HepG2 (cell line): ENCODE measurements at regions not wholly inside any gene's neighbourhood (a gene's known extent, or its start where the extent isn't known, plus 50 kb on each side); places are given as distances from the start of the nearest gene placed in this dataset.

Source experiments
- ARNT ChIP-seq: fragments of 450-650 bp; IDR thresholded peaks from 2 replicates; pipeline ENCODE4 v1.6.1; 2017
- ELF1 ChIP-seq: sonication (generic); formaldehyde crosslinking; IDR thresholded peaks from 2 replicates; pipeline ENCODE4 v1.4.0; 2020; ENCODE audit warnings: missing genetic modification reagents
- HNRNPK ChIP-seq: fragments of 200-400 bp; formaldehyde crosslinking; IDR thresholded peaks from 2 replicates; pipeline ENCODE4 v1.6.1; 2018; ENCODE audit warnings: low read length, low read depth, moderate library complexity, mild to moderate bottlenecking; ENCODE audit not compliant: poor library complexity, severe bottlenecking
- NFIC ChIP-seq: IDR thresholded peaks from 2 replicates; pipeline ENCODE4 v1.6.1; 2012; ENCODE audit warnings: mild to moderate bottlenecking, low read length, inconsistent platforms
- SIN3B ChIP-seq: fragments of 150-350 bp; IDR thresholded peaks from 2 replicates; pipeline ENCODE4 v1.6.1; 2014; ENCODE audit warnings: low read length
- SMYD3 ChIP-seq: sonication (generic); formaldehyde crosslinking; IDR thresholded peaks from 2 replicates; pipeline ENCODE4 v1.8.1; 2023; ENCODE audit warnings: mild to moderate bottlenecking, missing genetic modification reagents
- ZNF510 ChIP-seq: sonication (generic); formaldehyde crosslinking; IDR thresholded peaks from 2 replicates; pipeline ENCODE4 v1.4.0; 2020; ENCODE audit warnings: low read depth, mild to moderate bottlenecking, missing genetic modification reagents
- TF ChIP-seq, protein P1 (sequence below): sonication (generic); formaldehyde crosslinking; IDR thresholded peaks from 2 replicates; pipeline ENCODE4 v1.5.0; 2020; ENCODE audit warnings: mild to moderate bottlenecking, missing genetic modification reagents, moderate library complexity
- TF ChIP-seq, protein P2 (sequence below): sonication (generic); formaldehyde crosslinking; IDR thresholded peaks from 2 replicates; pipeline ENCODE4 v1.5.0; 2020; ENCODE audit warnings: missing genetic modification reagents

DNA sequence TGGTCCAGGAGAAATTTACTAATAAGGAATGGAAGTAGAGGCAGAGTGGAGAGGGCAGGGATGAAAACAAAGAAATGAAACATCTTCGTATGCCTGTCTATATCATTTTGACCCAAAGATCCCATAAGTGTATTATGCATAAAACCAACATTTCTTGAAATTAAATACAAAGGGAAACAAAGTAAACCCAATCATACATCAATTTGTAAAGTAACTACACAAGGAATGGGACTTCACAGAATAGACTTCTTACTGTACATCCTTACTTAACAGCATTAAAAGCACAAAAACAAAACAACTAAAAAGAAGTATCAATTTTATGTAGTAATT is 253.6 kb upstream of the CCDC179 start:
- TF ChIP-seq ARNT, result no peak
- TF ChIP-seq, protein P1, sequence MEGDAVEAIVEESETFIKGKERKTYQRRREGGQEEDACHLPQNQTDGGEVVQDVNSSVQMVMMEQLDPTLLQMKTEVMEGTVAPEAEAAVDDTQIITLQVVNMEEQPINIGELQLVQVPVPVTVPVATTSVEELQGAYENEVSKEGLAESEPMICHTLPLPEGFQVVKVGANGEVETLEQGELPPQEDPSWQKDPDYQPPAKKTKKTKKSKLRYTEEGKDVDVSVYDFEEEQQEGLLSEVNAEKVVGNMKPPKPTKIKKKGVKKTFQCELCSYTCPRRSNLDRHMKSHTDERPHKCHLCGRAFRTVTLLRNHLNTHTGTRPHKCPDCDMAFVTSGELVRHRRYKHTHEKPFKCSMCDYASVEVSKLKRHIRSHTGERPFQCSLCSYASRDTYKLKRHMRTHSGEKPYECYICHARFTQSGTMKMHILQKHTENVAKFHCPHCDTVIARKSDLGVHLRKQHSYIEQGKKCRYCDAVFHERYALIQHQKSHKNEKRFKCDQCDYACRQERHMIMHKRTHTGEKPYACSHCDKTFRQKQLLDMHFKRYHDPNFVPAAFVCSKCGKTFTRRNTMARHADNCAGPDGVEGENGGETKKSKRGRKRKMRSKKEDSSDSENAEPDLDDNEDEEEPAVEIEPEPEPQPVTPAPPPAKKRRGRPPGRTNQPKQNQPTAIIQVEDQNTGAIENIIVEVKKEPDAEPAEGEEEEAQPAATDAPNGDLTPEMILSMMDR (CRISPR knock-in tag), result no peak
- TF ChIP-seq SMYD3 (CRISPR knock-in tag), result no peak
- TF ChIP-seq NFIC, result no peak
- no peak for TF ChIP-seq SIN3B
- TF ChIP-seq ELF1, result no peak
- no peak for TF ChIP-seq ZNF510 (CRISPR knock-in tag)
- no peak for TF ChIP-seq HNRNPK
- TF ChIP-seq, protein P2, sequence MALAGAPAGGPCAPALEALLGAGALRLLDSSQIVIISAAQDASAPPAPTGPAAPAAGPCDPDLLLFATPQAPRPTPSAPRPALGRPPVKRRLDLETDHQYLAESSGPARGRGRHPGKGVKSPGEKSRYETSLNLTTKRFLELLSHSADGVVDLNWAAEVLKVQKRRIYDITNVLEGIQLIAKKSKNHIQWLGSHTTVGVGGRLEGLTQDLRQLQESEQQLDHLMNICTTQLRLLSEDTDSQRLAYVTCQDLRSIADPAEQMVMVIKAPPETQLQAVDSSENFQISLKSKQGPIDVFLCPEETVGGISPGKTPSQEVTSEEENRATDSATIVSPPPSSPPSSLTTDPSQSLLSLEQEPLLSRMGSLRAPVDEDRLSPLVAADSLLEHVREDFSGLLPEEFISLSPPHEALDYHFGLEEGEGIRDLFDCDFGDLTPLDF (CRISPR knock-in tag), result no peak
